Trophoblast cell (in vitro differentiated cells and primary cell): ENCODE measurements at regions not wholly inside any gene's neighbourhood (a gene's known extent, or its start where the extent isn't known, plus 50 kb on each side); places are given as distances from the start of the nearest gene placed in this dataset.

Source experiments
- DNase-seq, 2 donors: peaks; one replicate each; pipeline ENCODE4 v3.0.0-alpha.2; 2016
- H2AFZ ChIP-seq: 2 replicates; pipeline ENCODE4 v1.6.1; 2013; ENCODE audit warnings: low read length, moderate library complexity, mild to moderate bottlenecking; ENCODE audit not compliant: insufficient read depth, poor library complexity
- H2AK5ac ChIP-seq: 2 replicates; pipeline ENCODE4 v1.6.1; 2013; ENCODE audit warnings: mild to moderate bottlenecking, low read length
- H2BK120ac ChIP-seq: 2 replicates; pipeline ENCODE4 v1.6.1; 2013; ENCODE audit warnings: low read length, mild to moderate bottlenecking, moderate library complexity; ENCODE audit not compliant: insufficient read depth, poor library complexity
- H2BK12ac ChIP-seq: 2 replicates; pipeline ENCODE4 v1.6.1; 2013; ENCODE audit warnings: mild to moderate bottlenecking, low read length, moderate library complexity
- H2BK5ac ChIP-seq: 2 replicates; pipeline ENCODE4 v1.6.1; 2013; ENCODE audit warnings: low read length, low read depth, moderate library complexity, mild to moderate bottlenecking; ENCODE audit not compliant: poor library complexity
- H3K14ac ChIP-seq: 2 replicates; pipeline ENCODE4 v1.6.1; 2013; ENCODE audit warnings: mild to moderate bottlenecking, low read length
- H3K18ac ChIP-seq: 2 replicates; pipeline ENCODE4 v1.6.1; 2013; ENCODE audit warnings: mild to moderate bottlenecking, low read length
- H3K23ac ChIP-seq: 2 replicates; pipeline ENCODE4 v1.6.1; 2013; ENCODE audit warnings: low read length
- H3K27ac ChIP-seq: 2 replicates; pipeline ENCODE4 v1.5.1; 2013; ENCODE audit warnings: low read depth, mild to moderate bottlenecking, inconsistent platforms, low read length, moderate library complexity
- H3K27me3 ChIP-seq: 2 replicates; pipeline ENCODE4 v1.6.1; 2013; ENCODE audit warnings: inconsistent platforms, mild to moderate bottlenecking, low read length, moderate library complexity; ENCODE audit not compliant: insufficient read depth
- H3K36me3 ChIP-seq, 2 experiments: 1 replicate in 1 of 2; 2 replicates in 1 of 2; pipeline ENCODE4 v1.6.1; 2013; ENCODE audit warnings: low read length in 2 of 2, mild to moderate bottlenecking in 2 of 2, moderate library complexity in 1 of 2; ENCODE audit not compliant: insufficient read depth in 2 of 2, control insufficient read depth in 1 of 2
- H3K4ac ChIP-seq: 2 replicates; pipeline ENCODE4 v1.6.1; 2013; ENCODE audit warnings: low read depth, mild to moderate bottlenecking, low read length, moderate library complexity
- H3K4me1 ChIP-seq, 2 experiments: 1 replicate in 1 of 2; 2 replicates in 1 of 2; pipeline ENCODE4 v1.6.1; 2013; ENCODE audit warnings: low read length in 2 of 2, mild to moderate bottlenecking in 2 of 2, moderate library complexity in 1 of 2; ENCODE audit not compliant: insufficient read depth in 2 of 2, control insufficient read depth in 1 of 2
- H3K4me2 ChIP-seq: 2 replicates; pipeline ENCODE4 v1.6.1; 2013; ENCODE audit warnings: inconsistent platforms, mild to moderate bottlenecking, low read length, moderate library complexity
- H3K4me3 ChIP-seq: 2 replicates; pipeline ENCODE4 v1.5.1; 2013; ENCODE audit warnings: mild to moderate bottlenecking, low read depth, low read length, inconsistent platforms
- H3K79me1 ChIP-seq: one replicate; pipeline ENCODE4 v1.6.1; 2013; ENCODE audit warnings: low read length
- H3K79me2 ChIP-seq: 2 replicates; pipeline ENCODE4 v1.6.1; 2013; ENCODE audit warnings: low read length, mild to moderate bottlenecking; ENCODE audit not compliant: control insufficient read depth, insufficient read depth, poor library complexity
- H3K9ac ChIP-seq: 2 replicates; pipeline ENCODE4 v1.6.1; 2013; ENCODE audit warnings: mild to moderate bottlenecking, low read length
- H3K9me3 ChIP-seq: 2 replicates; pipeline ENCODE4 v1.6.1; 2013; ENCODE audit warnings: low read depth, mild to moderate bottlenecking, control low read depth, inconsistent platforms, low read length; ENCODE audit not compliant: insufficient read depth
- H4K12ac ChIP-seq: 2 replicates; pipeline ENCODE4 v1.6.1; 2013; ENCODE audit warnings: low read depth, mild to moderate bottlenecking, low read length, moderate library complexity
- H4K8ac ChIP-seq: 2 replicates; pipeline ENCODE4 v1.6.1; 2013; ENCODE audit warnings: low read depth, mild to moderate bottlenecking, low read length, moderate library complexity
- H4K91ac ChIP-seq: one replicate; pipeline ENCODE4 v1.6.1; 2013; ENCODE audit warnings: low read depth, mild to moderate bottlenecking, low read length, moderate library complexity
- WGBS: extraction: QIAGEN DNeasy Blood & Tissue Kit; methylation state at CpG from one replicate; pipeline ENCODE4 v1.1.7; 2013; ENCODE audit warnings: missing lambda C conversion rate; ENCODE audit not compliant: insufficient read length, insufficient coverage; ENCODE audit errors: extremely low coverage; 5-methylcytosine and 5-hydroxymethylcytosine counted together

DNA sequence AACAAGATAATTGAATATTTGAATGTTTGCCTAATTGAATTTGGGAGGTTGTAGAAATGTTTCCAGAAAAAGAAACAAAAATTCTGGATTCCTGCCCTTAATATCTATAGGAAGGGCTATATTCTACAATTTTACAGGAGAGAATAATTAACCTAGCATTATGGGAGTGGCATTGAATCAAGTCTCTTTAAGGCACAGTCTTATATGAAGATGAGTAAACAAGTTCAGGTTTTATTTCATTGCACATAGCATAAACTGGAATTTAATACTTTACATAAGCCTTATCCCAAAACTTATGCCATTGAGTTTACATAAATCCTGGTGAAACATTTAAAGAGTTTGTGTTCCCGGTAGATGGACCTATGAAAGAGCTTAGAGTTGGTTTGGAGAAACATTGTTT, 138.1 kb upstream of the ADAMTSL1 start:
- no peak overlapping the region for H2BK120ac ChIP-seq
- no peak overlapping the region for H4K8ac ChIP-seq
- no peak overlapping the region for H4K12ac ChIP-seq
- no peak for DNase-seq
- no peak overlapping the region for H3K4ac ChIP-seq
- no peaks in the 10 kb centered on the region for H3K36me3 ChIP-seq
- no peak overlapping the region for H3K18ac ChIP-seq
- no peak overlapping the region for H2BK5ac ChIP-seq
- H2BK12ac ChIP-seq, result no peak overlapping the region
- no CpG with 5 or more reads among the region's 1 CpG for WGBS
- no peaks in the 10 kb centered on the region for H3K27me3 ChIP-seq
- H3K23ac ChIP-seq, result no peak overlapping the region
- no peak overlapping the region for H3K4me2 ChIP-seq
- H3K14ac ChIP-seq, result no peak overlapping the region
- H3K79me2 ChIP-seq, result no peaks in the 10 kb centered on the region
- no peak overlapping the region for H2AK5ac ChIP-seq
- H3K9ac ChIP-seq, result no peak overlapping the region
- H3K4me1 ChIP-seq, result no peaks in the 10 kb centered on the region
- no peak overlapping the region for H3K4me3 ChIP-seq
- H4K91ac ChIP-seq, result no peak overlapping the region
- H3K9me3 ChIP-seq, result no peaks in the 10 kb centered on the region
- no peak overlapping the region for H3K27ac ChIP-seq
- no peaks in the 10 kb centered on the region for H3K79me1 ChIP-seq
- H2AFZ ChIP-seq, result no peak overlapping the region

DNA sequence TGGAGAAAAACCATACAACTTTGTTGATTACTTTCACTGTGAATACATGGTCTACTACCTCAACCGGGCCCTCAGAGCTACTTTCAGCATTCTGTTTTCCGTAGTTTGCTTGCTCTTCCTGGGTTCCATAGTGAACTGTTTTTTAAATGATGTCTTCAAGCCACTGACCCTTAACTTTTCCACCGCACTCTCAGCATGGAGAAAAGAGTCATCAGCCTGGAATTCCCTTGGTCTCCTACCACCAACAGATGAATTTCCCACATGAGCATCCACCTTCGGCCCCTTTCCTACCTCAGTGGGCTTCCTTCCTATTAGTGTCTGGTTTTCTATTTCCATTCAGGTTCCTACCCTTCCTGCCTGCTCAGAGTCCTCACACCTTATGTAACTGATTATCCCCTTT, 135.9 kb upstream of the ADAMTSL1 start:
- H3K4ac ChIP-seq, result no peak overlapping the region
- no peak overlapping the region for H4K12ac ChIP-seq
- no peak overlapping the region for H4K91ac ChIP-seq
- H3K14ac ChIP-seq, result no peak overlapping the region
- no peak for DNase-seq
- no peak overlapping the region for H3K4me3 ChIP-seq
- H2AFZ ChIP-seq, result no peak overlapping the region
- no peaks in the 10 kb centered on the region for H3K79me2 ChIP-seq
- no peak overlapping the region for H2BK5ac ChIP-seq
- no peaks in the 10 kb centered on the region for H3K9me3 ChIP-seq
- no peaks in the 10 kb centered on the region for H3K36me3 ChIP-seq
- no peaks in the 10 kb centered on the region for H3K27me3 ChIP-seq
- H3K4me2 ChIP-seq, result no peak overlapping the region
- H4K8ac ChIP-seq, result no peak overlapping the region
- no peak overlapping the region for H3K27ac ChIP-seq
- no peak overlapping the region for H3K9ac ChIP-seq
- H3K4me1 ChIP-seq, result no peaks in the 10 kb centered on the region
- WGBS, result no CpG with 5 or more reads among the region's 4 CpGs
- H3K79me1 ChIP-seq, result no peaks in the 10 kb centered on the region
- H3K23ac ChIP-seq, result no peak overlapping the region
- H2AK5ac ChIP-seq, result no peak overlapping the region
- H2BK120ac ChIP-seq, result no peak overlapping the region
- no peak overlapping the region for H3K18ac ChIP-seq
- H2BK12ac ChIP-seq, result no peak overlapping the region

- WGBS, result no CpG with 5 or more reads among the region's 2 CpGs
- H3K23ac ChIP-seq, result no peak overlapping the region
- no peak overlapping the region for H2BK5ac ChIP-seq
Observed at GRCh38 chr9:18343784-18344183, 130.2 kb upstream of the ADAMTSL1 start.

GRCh38 chr9:18346745-18347144, 127.2 kb upstream of the ADAMTSL1 start:
- Histone ChIP-seq H3K23ac (no peak overlapping the region), H3K27ac (no peak overlapping the region), H2BK12ac (no peak overlapping the region), H4K91ac (no peak overlapping the region), H3K4me2 (no peak overlapping the region), H3K4me1 (peaks cover 0 to 1% of the 10 kb centered on the region in 2 experiments), H3K79me2 (no peaks in the 10 kb centered on the region), H3K14ac (no peak overlapping the region), H2BK120ac (no peak overlapping the region), H3K4me3 (no peak overlapping the region), H2AFZ (no peak overlapping the region), H4K12ac (no peak overlapping the region), H2AK5ac (no peak overlapping the region), H3K79me1 (no peaks in the 10 kb centered on the region), H2BK5ac (no peak overlapping the region), H3K27me3 (no peaks in the 10 kb centered on the region), H3K9ac (no peak overlapping the region), H3K18ac (no peak overlapping the region), H3K9me3 (no peaks in the 10 kb centered on the region), H3K4ac (no peak overlapping the region), H3K36me3 (no peaks in the 10 kb centered on the region), H4K8ac (no peak overlapping the region)
- no peak for DNase-seq
- no CpG with 5 or more reads among the region's 3 CpGs for WGBS

More at GRCh38 chr9:18343784-18344183, 130.2 kb upstream of the ADAMTSL1 start:
- Histone ChIP-seq H2AFZ (no peak overlapping the region), H2AK5ac (no peak overlapping the region), H4K12ac (no peak overlapping the region), H3K36me3 (no peaks in the 10 kb centered on the region), H4K91ac (no peak overlapping the region), H4K8ac (no peak overlapping the region), H3K9me3 (no peaks in the 10 kb centered on the region), H3K79me2 (no peaks in the 10 kb centered on the region), H3K9ac (no peak overlapping the region), H3K79me1 (no peaks in the 10 kb centered on the region), H3K4me1 (no peaks in the 10 kb centered on the region), H3K4me3 (no peak overlapping the region), H3K27ac (no peak overlapping the region), H3K27me3 (no peaks in the 10 kb centered on the region), H2BK12ac (no peak overlapping the region), H3K18ac (no peak overlapping the region), H3K14ac (no peak overlapping the region), H3K4ac (no peak overlapping the region), H3K4me2 (no peak overlapping the region), H2BK120ac (no peak overlapping the region)
- DNase-seq, result no peak
